HG03159 (cell line): ENCODE measurements at regions not wholly inside any gene's neighbourhood (a gene's known extent, or its start where the extent isn't known, plus 50 kb on each side); places are given as distances from the start of the nearest gene placed in this dataset.
"Not testable (repeated sequence)": the region's sequence is repeated elsewhere in the genome, so short reads cannot be mapped to it uniquely, and the experiment has no call there.

Source experiments
- ATAC-seq: cut with Tn5 transposase; IDR thresholded peaks from one replicate; pipeline ENCODE4 v1.9.1; 2021; ENCODE audit warnings: mild to moderate bottlenecking, moderate library complexity; ENCODE audit not compliant: unreplicated experiment

DNA sequence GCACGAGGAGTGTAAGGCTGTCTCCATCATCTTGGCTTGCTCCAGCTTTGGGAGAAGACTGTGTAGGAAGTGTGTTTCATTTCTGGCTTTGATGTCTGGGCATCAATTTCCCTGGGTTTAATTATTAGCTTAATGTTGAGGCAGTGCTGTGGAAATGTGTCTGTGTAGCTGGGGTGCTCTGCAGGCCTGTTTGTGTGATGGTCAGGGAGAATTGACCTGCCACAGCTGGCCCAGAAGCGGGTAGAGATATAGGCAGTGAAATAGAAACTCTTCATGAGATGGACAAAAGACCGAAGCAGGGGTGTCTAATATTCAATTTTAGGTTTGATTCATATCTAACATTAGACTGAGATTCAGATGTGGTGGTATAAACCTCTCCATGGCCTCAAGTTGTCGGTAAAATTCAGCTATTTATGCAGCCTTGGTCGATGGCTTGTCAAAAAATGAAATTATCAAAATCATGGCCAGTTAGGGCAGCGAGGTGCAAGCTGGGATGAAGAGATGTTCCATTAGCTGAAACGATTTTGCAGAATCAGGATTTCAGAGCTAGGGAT is 95.3 kb upstream of the SNX9 start:
- no peak for ATAC-seq

DNA sequence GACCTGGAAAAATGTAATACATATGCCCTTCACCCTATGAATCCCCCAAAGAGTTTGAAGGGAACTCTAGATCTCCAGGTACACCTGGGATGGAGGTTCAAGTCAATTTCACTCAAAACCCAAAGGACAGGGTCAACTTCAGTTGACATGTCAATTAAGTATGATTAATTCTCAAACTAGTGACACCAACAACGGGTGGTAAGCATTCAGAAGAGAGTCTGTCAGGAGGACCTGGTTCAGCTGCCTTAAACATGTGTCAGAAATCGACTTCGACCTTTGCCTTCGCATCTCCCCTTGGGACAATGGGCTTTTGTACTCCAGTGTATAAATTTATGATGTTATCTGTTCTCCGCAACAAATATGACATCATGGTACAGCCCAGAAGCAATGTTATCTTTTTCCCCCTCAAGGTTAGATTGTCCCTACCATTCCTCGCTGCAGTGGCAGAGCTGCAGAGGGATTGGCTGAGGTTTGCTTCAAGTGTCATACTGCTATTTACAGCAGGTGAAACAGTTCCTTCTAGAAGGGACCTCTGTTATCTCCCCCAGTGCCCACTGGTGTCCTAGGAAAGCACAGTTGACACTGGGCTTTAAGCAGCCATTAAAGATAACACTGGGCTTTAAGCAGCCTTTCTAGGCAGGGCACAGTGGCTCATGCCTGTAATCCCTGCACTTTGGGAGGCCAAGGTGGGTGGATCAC is 94.7 kb upstream of the SNX9 start:
- ATAC-seq: no peak

DNA sequence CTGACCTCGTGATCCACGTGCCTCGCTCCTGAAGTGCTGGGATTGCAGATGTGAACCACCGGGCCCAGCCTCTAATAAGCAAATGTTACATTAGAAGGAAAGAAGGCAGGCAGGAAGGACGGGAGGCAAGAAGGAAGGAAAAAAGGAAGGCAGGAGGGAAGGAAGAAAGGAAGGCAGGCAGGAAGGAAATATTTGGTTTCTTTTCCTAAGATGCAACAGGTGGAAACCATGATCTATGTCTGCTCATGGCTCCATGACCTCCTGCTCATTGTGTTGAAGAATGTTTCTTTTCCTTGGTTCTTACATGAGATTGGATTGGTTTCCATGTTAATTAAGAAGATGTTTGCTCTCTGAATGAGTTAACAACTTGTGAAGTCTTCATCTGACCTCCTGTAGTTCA is 91.8 kb upstream of the SNX9 start:
- ATAC-seq: no peak

DNA sequence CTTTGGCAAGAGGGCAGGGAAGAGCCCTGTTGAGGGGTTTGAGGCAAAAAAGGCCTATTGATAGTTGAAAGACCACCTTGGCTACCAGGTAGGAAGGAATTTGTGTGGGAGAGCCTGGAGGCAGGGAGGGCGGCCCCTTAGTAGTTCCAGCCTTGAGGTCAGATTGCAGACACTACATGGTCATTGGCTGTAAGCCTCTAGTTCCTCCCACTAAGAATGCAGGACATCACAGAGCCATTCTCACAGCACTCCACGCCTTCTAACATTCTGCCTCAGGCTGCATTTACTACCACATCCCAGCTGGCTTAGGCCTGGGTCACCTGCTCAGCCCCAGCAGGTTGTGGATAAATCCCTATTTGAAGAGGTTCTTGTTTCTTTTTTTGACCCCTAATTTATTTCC is 91.0 kb upstream of the SNX9 start:
- no peak for ATAC-seq

DNA sequence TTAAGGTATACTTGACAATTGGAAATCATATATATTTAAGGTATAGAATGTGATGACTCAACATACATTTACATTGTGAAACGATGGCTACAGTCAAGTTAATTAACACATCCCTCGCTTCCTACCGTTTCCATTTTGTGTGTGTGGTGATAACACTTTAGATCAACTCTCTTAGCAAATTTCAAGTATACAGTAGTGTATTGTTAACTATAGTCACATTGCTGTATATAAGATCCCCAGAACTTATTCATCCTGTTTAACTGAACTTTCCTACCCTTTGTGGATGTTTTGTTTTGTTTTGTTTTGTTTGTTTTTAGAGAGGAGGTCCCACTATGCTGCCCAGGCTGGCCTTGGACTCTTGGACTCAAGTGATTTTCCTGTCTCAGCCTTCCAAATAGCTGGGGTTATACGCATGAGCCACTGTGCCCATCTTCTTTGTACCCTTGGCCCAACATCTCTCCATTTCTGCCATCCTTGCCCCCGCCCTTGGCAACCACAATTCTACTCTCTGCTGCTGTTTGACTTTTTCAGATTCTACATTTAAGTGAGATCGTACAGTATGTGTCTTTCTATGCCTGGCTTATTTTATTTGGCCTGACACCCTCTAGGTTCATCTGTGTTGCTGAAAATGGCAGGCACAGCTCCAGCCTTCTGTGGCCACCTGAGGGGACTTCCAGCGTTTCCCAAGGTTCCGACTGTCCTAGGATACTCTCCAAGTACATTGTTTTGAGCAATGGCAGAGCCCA is 90.5 kb upstream of the SNX9 start:
- ATAC-seq: no peak

DNA sequence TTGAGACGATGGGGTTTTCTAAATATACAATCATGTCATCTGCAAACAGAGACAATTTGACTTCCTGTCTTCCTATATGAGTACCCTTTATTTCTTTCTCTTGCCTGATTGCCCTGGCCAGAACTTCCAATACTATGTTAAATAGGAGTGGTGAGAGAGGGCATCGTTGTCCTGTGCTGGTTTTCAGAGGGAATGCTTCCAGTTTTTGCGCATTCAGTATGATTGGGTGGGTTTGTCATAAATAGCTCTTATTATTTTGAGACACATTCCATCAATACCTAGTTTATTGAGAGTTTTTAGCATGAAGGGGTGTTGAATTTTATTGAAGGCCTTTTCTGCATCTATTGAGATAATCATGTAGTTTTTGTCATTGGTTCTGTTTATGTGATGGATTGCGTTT is 86.5 kb upstream of the SNX9 start:
- ATAC-seq: not testable (repeated sequence)

DNA sequence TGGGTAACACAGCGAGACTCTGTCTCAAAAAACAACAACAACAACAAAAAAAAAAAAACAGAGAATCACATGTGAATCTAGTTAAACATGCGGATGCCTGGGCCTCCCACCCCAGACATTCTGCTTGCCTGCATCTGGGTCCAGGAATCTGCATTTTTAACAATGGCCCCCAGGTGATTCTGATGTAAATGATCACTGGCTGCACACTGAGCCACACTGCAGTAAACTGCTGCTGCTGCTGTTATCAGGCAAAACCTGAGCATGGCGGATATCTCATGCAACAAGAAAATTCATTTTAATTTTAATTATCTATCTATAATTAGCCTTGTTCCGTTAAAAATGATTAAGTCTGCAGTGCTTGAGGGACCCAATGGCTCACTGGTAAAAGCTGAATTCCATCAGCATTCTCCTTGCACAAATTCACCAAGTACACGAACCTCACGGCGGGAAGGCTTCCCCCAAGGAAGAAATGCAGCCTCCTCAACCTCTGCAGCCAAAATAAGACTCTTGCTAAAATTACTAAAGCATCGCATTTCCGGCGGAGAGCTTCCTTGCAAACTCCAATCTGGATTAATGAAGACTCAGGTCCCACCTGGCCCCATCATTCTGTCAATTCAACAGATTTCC is 81.6 kb upstream of the SNX9 start:
- no peak for ATAC-seq

DNA sequence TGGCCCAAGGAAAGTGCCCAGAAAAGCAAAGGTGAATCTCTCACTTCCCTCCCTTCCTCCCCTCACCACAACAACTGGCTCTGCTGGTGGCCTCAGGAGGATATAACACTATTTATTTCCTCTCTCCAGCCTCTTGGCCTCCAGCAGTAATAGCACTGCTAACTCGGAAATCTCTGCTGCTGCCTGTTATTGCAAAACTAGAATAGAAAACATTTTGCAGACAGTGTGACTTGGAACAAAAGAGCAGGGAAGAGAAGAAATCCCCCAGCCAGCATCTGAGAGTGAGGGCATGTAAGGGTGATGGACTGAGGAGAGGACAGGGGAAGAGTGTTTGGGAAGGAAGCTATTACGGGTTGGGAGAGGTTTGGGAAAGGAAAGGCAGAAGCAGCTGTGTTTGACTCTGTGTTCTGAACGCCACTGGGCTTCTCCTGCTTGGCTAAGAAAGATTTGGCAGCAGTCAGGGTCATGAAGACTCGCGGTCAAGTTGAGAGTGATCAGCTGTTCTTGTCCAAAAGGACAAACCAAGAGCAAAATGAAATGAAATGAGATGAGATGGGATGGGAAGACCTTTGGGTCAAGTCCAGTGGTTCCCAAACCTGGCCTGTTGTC is 81.0 kb upstream of the SNX9 start:
- ATAC-seq: no peak

DNA sequence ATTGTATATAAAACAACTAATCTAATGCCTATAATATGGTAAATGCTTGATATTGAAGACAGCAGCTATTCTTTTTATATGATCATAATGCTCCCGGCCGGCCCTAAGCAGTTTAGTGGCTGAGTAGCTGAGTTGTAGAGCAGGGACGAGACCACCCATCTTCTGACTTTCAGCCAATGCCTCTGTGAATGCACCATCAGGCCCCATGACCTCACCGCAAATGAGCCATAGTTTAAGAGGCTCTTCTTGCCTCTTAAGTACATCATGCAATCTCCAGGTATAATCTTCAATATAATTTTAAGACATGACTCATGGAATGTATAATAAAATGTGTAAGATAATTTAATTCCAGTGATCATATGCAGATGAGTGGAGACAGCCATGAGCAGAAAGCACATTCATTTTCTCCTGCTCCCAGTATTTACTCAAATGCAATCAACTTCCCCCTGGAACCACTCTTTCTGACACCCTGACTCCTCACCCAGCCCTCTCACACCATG is 78.9 kb upstream of the SNX9 start:
- no peak for ATAC-seq

DNA sequence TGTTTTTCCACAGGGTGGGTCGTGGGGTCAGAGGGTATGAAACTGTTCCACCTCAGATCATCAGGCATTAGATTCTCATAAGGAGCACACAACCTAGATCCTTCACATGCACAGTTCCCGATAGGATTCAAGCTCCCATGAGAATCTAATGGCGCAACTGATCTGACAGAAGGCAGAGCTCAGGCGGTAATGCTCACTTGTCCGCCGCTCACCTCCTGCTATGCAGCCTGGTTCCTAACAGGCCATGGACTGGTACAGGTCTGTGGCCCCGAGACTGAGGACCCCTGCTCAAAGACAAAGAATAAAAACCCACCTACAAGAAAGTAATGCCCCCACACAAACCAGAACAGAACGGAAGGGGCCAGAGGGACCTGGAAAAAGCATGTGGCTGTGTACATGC is 76.1 kb upstream of the SNX9 start:
- no peak for ATAC-seq

DNA sequence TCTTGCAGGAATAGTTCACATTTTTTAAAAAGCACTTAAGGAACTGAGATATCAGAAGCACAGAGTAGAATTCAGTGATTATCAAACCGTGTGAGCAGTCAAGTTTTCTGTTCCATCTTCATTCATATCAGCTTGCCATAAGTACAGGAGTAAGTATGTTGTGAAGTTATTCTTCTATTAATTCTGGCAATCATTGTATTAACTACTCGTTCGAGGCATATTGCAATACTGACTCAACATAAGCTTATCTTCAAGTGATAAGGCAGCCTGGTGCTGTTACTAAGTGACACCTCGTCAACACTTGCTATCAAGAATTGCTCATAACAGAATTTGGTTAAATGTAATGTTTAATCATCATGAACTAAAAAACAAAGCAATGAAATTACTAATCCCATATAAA is 75.7 kb upstream of the SNX9 start:
- no peak for ATAC-seq

DNA sequence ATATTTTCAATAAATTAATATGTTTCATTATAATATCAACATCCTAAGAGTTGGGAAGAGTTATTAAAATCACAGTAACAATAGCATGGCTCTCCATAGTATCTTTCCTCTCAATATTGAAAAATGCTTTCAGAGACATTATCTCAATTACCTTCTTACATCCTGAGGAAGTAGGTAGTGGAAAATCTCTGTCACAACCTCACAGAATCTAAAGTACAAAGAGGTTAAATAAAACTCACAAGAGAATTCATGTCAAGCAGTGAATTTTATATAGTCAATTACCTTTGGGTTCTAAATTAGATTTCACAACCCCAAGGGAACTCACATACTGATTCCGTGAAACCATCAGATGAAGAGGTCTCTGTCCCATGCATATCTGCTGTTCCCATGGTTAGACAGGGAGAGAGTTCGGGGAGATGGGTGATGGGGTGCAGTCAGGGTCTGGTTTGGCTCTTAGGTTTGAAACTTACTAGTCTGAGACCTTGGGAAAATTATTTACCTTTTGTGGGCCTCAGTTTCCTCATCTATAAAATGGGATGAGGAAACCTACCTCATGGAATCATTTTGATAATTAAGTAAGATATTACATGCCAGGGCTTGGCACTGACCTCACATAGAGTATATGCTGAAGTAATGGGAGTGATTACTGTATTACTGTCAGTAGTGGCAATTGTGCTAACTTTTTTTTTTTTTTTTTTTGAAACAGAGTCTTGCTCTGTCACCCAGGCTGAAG is 74.0 kb upstream of the SNX9 start:
- ATAC-seq: no peak

DNA sequence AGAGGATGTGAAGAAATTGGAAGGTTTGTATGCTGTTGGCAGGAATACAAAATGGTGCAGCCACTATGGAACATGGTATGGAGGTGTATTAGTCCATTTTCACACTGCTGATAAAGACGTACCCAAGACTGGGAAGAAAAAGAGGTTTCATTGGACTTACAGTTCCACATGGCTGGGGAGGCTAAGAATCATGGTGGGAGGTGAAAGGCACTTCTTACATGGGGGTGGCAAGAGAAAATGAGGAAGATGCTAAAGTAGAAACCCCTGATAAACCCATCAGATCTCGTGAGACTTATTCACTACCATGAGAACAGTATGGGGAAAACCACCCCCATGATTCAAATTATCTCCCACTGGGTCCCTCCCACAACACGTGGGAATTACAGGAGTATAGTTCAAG is 72.1 kb upstream of the SNX9 start:
- ATAC-seq: not testable (repeated sequence)

DNA sequence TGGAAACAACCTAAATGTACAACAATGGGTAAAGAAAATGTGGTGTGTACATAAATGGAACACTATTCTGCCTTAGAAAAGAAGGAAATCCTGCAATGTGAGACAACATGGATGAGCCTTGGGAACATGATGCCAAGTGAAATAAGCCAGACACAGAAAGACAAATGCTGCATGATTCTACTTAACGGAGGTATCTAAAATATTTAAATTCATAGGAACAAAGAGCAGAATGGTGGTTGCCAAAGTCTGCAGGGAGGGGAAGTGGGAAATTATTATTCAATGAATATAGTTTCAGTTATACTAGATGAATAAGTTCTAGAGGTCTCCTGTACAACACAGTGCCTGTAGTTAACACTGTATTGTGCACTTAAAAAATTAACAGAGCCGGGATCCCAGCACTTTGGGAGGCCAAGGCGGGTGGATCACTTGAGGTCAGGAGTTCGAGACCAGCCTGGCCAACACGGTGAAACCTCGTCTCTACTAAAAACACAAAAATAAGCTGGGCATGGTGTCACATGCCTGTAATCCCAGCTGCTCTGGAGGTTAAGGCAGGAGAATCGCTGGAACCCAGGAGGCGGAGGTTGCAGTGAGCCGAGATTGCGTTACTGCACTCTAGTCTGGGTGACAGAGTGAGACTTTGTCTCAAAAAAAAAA is 71.4 kb upstream of the SNX9 start:
- no peak for ATAC-seq

DNA sequence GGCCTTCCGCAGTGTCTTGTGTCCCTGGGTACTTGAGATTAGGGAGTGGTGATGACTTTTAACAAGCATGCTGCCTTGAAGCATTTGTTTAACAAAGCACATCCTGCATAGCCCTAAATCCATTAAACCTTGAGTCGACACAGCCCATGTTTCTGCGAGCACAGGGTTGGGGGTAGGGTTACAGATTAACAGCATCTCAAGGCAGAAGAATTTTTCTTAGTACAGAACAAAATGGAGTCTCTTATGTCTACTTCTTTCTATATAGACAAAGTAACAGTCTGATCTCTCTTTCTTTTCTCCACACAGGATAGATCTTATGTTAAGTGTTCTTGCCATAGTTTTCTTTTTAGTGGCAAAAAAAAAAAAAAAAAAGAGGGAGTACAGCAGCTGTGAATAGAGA is 70.2 kb upstream of the SNX9 start:
- not testable (repeated sequence) for ATAC-seq

DNA sequence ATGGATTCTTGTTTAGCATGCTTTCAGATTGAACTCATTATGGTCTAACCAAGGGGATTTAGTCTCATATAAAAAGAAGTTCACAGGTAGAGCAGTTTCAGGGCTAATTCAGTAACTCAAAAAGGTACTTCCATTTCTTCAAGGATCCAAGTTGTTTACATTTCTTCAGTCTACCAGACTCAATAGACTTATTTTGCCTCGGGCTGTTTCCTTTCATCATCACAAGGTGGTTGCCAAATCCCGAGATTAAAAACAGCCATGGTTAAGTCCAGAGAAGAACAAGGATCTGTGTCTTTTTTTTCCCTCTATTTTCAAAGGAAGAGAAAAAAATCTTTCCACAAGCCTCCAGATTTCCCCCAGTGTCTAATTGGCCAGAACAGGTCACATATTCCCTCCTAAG is 69.8 kb upstream of the SNX9 start:
- ATAC-seq: no peak

DNA sequence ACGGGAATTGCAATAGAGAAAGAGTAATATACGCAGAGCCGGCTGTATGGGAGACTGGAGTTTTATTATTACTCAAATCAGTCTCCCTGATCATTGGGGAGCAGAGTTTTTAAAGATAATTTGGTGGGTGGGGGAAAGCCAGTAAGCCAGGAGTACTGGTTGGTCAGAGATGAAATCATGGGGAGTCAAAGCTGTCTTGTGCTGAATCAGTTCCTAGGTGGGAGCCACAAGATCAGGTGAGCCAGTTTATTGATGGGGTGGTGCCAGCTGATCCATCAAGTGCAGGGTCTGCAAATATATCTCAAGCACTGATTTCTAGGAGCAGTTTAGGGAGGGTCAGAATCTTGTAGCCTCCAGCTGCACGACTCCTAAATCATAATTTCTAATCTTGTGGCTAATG is 69.2 kb upstream of the SNX9 start:
- ATAC-seq: not testable (repeated sequence)

DNA sequence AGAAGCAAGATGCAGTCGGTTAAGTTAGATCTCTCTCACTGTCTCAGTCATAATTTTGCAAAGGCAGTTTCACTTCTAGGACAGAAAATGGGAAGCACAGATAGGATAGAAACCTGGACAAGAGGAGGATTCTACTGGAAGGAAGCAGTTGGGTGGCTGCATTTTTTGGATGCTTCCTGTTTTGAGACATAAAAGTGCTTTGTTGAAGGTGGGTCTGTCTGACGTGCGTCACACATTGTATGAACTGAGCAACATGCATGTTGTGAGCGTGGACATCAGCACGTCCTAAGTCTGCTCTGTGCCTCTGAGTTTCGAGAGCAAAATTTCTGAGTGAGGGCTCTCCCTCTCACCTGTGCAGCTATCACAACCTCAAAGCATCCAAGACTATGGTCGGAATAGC is 68.7 kb upstream of the SNX9 start:
- ATAC-seq: no peak

DNA sequence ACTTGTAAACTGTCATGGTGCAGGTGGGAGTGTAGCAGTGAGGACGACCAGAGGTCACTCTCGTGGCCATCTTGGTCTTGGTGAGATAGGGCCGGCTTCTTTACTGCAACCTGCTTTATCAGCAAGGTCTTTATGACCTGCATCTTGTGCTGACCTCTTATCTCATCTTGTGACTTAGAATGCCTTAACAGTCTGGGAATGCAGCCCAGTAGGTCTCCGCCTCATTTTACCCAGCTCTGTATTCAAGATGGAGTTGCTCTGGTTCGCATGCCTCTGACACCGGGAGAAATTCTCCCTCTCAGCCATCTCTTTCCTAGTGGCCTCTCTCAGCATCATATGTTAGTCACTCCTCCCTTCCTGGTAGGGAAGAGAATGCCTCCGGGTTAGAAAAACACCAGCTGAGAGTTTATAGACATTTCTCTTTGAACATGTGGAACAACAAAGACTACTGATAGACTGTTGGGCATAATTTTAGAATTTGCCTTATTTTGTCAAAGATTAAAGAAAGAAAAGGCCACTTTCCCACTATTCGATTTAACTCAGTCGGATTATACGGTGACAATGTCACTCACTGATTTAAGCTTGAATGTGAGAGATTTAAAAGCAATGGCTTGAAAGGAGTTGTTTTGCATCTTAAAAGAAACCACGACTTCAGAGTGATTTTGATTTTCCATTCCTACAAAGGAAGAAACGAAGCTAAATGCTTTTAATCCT is 67.9 kb upstream of the SNX9 start:
- no peak for ATAC-seq
